ENCODE measurements at regions not wholly inside any gene's neighbourhood (a gene's known extent, or its start where the extent isn't known, plus 50 kb on each side); places are given as distances from the start of the nearest gene placed in this dataset.

DNA sequence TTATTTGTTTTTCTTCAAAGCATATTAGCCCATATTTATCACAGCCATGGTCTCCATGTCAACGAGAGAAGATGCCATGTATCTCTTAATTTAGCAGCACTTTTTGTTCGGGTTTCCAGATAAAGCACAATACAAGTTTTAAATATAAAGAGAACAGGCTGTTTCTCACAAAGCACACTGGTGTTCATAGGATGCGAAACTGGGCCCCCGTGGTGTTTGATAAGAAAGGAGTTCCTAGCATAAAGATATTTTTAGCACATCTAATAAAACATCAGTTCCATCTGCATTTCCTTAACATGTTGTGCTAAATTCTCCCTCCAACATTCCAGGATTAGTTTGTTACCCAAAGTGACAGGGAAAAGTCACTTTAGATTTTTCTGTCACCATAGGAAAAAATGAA is 72.4 kb upstream of the EDNRB start:
- no peak for DNase-seq

DNA sequence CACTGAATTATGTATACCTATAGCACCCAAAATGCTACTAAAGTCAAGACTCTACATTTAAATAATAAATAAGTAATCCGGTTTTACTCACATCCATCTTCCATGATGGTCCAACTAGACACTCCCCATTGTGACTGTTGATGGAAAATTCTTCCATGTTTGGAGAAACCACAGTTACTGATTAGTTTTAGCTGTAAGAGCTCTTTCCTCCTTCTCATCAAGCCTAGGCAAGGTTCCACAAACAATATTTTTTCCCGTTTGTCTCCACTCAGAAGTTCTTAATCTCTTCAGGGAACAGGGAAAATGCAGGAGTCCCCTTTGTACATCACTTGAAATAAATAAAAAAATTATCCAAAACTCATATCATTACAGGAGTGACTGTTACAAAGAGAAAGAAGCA is 70.7 kb upstream of the EDNRB start:
- no peak for DNase-seq

DNA sequence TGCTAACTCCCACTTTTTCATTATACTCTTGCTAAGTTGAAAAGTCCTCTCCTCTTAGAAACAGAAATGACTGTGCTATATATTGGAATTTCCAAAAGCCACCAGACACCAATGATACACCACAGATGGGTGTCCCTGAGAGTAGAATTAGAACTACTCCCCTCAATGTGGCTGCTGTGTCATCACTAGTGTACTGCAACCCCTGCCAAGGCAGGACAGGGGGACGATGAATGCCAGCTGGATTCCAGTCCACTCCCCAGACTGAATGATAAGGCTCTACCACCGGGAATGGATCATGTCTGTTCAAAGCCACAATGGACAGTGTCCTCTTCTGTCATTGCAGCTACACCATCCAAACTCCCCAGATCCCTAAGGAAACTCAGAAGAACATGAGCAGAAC is 69.7 kb upstream of the EDNRB start:
- DNase-seq: no peak

GRCh38 chr13:77986713-77987112 is 68.1 kb upstream of the EDNRB start:
- DNase-seq: no peak

GRCh38 chr13:77985866-77986636 is 67.4 kb upstream of the EDNRB start:
- no peak for DNase-seq

GRCh38 chr13:77981281-77981881 is 62.8 kb upstream of the EDNRB start:
- no peak for DNase-seq

- no peak for DNase-seq
Observed at GRCh38 chr13:77980592-77980991, 62.0 kb upstream of the EDNRB start.

GRCh38 chr13:77979721-77980385 is 61.2 kb upstream of the EDNRB start:
- no peak for DNase-seq

DNA sequence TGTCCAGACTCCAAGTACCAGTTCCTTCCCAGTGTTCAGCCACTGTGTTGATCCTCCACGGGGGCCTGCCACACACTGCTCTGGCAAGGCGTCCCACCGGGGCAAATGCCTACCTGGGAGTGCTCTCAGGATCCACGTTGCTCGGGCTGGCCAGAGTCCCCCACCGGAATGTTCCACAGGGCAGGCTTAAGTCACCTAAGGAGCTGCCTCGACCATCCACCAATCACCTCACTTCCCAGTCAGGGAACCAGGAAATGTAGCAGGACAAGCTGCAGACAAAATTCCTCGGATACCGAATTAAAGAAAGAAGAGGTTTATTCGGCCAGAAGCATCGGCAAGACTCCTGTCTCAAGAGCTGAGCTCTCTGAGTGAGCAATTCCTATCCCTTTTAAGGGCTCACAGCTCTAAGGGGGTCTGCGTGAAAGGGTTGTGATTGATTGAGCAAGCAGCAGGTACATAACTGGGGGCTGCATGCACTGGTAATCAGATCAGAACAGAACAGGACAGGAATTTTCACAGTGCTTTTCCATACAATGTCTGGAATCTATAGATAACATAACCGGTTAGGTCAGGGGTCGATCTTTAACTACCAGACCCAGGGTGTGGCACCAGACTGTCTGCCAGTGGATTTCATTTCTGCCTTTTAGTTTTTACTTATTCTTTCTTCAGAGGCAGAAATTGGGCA is 56.9 kb upstream of the EDNRB start:
- no peak for DNase-seq

DNA sequence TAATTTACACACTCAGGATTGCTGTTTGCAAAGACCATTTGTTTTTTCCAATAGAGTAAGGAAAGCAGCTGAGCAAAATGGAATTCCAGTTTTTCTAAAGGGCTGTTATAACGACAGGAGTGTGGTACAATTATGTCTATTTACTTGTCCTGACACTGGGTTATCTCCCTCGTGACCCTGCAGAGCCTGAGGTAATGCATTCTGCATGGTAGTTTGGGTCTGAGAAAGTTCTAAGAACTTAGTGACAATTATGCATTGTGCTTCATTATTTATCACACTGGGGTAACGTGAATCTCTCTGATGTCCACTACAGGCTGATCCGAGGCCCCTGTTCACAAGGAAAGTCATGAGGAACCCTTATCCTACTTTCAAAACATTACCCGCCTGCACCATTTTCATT is 50.7 kb upstream of the EDNRB start:
- no peak for DNase-seq

Measured in right hindlimb (tissue), 1 donor.